ENCODE measurements at regions not wholly inside any gene's neighbourhood (a gene's known extent, or its start where the extent isn't known, plus 50 kb on each side); places are given as distances from the start of the nearest gene placed in this dataset.

DNA sequence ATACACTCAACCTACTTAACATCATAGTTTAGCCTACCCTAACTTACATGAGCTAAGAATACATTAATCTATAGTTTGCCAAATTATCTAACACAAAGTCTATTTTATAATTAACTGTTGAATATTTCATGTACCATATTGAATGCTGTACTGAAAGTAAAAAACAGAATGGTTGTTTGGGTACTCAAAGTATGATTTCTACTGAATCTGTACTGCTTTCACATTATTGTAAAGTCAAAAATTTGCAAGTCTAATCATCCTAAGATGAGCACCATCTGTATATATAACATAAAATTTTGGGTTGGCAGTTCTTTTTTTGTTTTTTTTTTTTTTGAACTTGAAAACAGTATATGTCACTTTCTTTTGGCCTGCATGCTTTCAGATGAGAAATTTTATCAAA is 1212.6 kb downstream of the SLITRK5 start:
- Mint-ChIP-seq H3K4me3 (no peak overlapping the region), H3K27me3 (ENCODE audit: low read depth) (no peaks in the 10 kb centered on the region), H3K27ac (no peak overlapping the region), H3K9me3 (peaks cover 2 to 7% of the 10 kb centered on the region in 2 donors), H3K4me1 (ENCODE audit: low read depth) (no peaks in the 10 kb centered on the region), H3K36me3 (ENCODE audit: insufficient read depth in 2 of 2) (peaks cover 0 to 3% of the 10 kb centered on the region in 2 donors)
- no peak for DNase-seq
- ATAC-seq (replicated peaks in 1 of 2): no peak

- H3K27ac Mint-ChIP-seq: no peak overlapping the region
- no peaks in the 10 kb centered on the region for H3K4me1 Mint-ChIP-seq (ENCODE audit: low read depth)
- no peaks in the 10 kb centered on the region for H3K36me3 Mint-ChIP-seq (ENCODE audit: insufficient read depth in 2 of 2)
- H3K9me3 Mint-ChIP-seq: peaks cover 0 to 4% of the 10 kb centered on the region in 2 donors
- DNase-seq (no peak), ATAC-seq (replicated peaks in 1 of 2) (no peak)
- H3K4me3 Mint-ChIP-seq: no peak overlapping the region
- H3K27me3 Mint-ChIP-seq (ENCODE audit: low read depth): no peaks in the 10 kb centered on the region
These were observed 1216.0 kb downstream of the SLITRK5 start for GRCh38 chr13:88887045-88887662.

DNA sequence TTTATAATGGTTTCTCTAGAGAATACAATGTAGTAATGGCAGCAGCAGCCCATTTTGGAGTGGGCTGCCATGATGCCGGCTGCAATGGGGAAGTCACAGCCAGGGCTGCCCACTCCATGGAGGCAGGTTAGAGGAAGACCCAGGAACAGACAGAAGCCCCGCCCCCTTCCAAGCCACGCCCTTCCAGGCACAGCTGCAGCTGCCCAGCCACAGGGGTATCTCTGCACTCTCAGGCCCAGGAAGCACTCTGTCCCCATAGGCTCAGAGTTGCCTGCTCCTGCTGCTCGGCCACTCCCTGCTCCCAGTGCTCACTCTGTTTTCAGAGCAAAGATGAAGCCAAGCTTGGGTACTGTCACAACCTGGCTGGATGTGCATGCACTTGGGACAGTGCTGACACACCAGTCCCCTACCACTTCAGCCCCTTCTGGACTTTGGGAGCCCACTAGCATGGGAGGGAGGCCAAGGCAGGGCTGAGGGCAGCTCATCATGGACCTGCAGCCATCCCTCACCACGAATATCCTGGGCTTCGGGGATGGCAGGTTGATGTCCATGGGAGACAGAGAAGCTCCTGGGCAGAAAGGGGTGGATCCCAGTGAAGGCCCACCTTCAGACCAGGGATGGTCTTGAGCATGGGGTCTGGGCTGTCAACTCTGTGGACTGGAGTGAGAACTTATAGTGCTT is 1224.2 kb downstream of the SLITRK5 start:
- no peak overlapping the region for H3K4me3 Mint-ChIP-seq
- DNase-seq (no peak), ATAC-seq (replicated peaks in 1 of 2) (no peak)
- no peaks in the 10 kb centered on the region for H3K27me3 Mint-ChIP-seq (ENCODE audit: low read depth)
- no peak overlapping the region for H3K27ac Mint-ChIP-seq
- H3K4me1 Mint-ChIP-seq (ENCODE audit: low read depth): no peaks in the 10 kb centered on the region
- peaks cover 0 to 2% of the 10 kb centered on the region in 2 donors for H3K36me3 Mint-ChIP-seq (ENCODE audit: insufficient read depth in 2 of 2)
- H3K9me3 Mint-ChIP-seq: peaks cover 6 to 7% of the 10 kb centered on the region in 2 donors

GRCh38 chr13:88896466-88896865 is 1225.3 kb downstream of the SLITRK5 start:
- H3K27ac Mint-ChIP-seq: no peak overlapping the region
- H3K9me3 Mint-ChIP-seq: peaks cover 6 to 7% of the 10 kb centered on the region in 2 donors
- no peak overlapping the region for H3K4me3 Mint-ChIP-seq
- peaks cover 0 to 2% of the 10 kb centered on the region in 2 donors for H3K36me3 Mint-ChIP-seq (ENCODE audit: insufficient read depth in 2 of 2)
- DNase-seq (no peak), ATAC-seq (replicated peaks in 1 of 2) (no peak)
- H3K27me3 Mint-ChIP-seq (ENCODE audit: low read depth): no peaks in the 10 kb centered on the region
- H3K4me1 Mint-ChIP-seq (ENCODE audit: low read depth): no peaks in the 10 kb centered on the region

DNA sequence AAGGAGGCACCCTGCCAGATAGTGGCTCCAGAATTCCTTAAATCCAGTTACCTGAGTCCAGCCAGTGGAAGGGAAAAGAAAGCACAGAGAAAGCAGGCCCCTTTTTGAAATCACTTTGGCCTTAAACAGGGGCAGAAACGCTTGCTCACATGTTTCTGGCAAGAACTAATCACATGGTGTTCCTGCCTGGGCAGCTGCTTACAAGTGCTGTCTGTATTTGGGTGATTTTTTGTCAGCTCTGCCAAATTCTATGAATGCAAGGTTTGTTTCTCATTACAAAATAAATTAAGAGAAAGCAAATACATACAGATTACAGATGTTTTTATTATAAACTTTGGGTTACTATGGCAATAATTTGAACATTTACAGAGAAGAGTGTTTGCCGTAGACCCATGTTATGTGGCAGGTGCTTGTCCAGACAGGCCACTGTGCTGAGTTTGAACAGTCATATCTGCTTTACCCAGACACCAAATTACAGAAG is 1237.8 kb downstream of the SLITRK5 start:
- peaks cover under 1 to 3% of the 10 kb centered on the region in 2 donors for H3K9me3 Mint-ChIP-seq
- DNase-seq: no peak
- H3K4me3 Mint-ChIP-seq: no peak overlapping the region
- H3K36me3 Mint-ChIP-seq (ENCODE audit: insufficient read depth in 2 of 2): no peaks in the 10 kb centered on the region
- H3K4me1 Mint-ChIP-seq (ENCODE audit: low read depth): no peaks in the 10 kb centered on the region
- no peaks in the 10 kb centered on the region for H3K27me3 Mint-ChIP-seq (ENCODE audit: low read depth)
- H3K27ac Mint-ChIP-seq: no peak overlapping the region
- ATAC-seq (replicated peaks in 1 of 2): no peak

DNA sequence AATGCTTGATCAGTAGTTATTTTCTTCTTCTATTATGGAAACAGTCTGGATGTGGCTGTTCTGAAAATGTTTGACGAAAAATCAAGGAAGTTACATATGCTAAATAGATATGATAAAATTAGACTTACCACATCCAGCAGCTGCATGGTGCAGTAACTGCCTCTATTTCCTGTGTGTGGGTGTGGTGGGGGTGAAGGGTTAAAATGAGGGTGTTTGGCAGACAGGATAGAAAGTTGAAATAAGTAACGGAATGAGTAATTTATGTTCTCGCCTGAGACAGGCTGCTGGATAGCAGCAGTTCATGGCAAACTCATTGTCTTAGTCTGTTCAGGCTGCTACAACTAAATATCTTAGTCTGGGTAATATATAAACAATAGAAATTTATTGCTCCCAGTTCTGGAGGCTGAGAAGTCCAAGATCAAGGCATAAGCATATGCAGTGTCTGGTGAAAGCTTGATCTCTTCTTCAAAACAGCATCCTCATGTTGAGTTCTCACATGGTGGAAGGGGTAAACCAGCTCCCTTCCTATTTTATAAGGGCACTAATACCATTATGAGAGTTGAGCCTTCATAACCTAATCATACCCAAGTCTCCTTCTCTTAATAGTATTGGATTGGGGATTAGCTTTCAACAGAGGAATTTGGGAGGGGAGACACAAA is 1248.9 kb downstream of the SLITRK5 start:
- ATAC-seq (replicated peaks in 1 of 2) (peak; percentile 67 to 76), DNase-seq (peak; percentile 1 to 11)
- Mint-ChIP-seq H3K36me3 (ENCODE audit: insufficient read depth in 2 of 2) (no peaks in the 10 kb centered on the region), H3K4me1 (ENCODE audit: low read depth) (peaks cover 10% of the 10 kb centered on the region), H3K4me3 (no peak overlapping the region), H3K27ac (no peak overlapping the region), H3K9me3 (peaks cover 3 to 6% of the 10 kb centered on the region in 2 donors), H3K27me3 (ENCODE audit: low read depth) (no peaks in the 10 kb centered on the region)

DNA sequence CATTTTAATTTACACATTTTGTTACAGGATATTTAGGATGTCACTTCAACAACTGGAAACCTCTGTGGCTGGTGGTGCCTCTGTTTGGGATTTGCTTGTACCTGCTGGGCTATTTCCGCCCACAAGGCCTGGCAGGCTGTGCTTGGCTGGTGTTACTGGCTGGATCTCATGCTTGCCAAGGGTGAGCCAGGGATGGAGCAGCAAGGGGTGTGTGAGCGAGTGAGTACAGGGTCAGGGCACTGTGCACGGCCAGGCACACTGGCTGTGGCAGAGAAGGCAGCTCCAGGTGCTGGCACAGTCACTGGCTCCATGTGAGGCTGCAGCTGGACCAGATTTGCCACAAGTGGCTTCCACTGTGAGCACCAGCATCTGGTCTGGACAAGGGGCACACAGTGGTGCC is 1254.8 kb downstream of the SLITRK5 start:
- H3K27ac Mint-ChIP-seq: no peak overlapping the region
- DNase-seq (no peak), ATAC-seq (replicated peaks in 1 of 2) (no peak)
- peaks cover 0 to 2% of the 10 kb centered on the region in 2 donors for H3K9me3 Mint-ChIP-seq
- H3K4me3 Mint-ChIP-seq: no peak overlapping the region
- no peaks in the 10 kb centered on the region for H3K27me3 Mint-ChIP-seq (ENCODE audit: low read depth)
- H3K4me1 Mint-ChIP-seq (ENCODE audit: low read depth): no peaks in the 10 kb centered on the region
- no peaks in the 10 kb centered on the region for H3K36me3 Mint-ChIP-seq (ENCODE audit: insufficient read depth in 2 of 2)

DNA sequence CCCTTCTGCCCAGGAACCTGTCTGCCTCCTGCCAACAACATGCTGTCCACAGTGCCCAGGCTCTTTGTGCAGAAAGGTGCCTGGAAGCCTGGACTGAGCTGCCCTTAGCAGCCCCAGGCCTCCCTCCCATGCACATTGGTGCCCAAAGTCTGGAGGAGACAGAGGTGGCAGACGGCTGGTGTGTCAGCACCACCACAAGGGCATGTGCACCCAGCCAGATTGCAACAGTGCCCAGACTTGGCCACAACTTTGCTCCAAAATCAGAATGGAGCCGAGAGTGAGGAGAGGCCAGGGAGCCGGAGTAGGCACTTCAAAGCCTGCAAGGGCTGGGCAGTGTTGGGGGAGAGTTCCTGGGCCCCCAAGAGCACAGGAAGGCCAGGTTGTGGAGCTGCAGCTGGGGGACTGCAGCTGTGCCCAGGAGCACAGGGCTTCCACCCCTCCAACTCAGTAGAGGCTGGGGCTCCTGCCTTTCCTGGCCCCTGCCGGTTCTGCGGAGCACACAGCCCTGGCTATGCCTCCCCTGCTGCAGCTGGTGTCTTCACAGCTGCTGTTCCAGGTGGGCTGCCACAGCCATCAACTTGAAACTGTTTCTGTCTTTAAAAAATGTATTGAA is 1255.8 kb downstream of the SLITRK5 start:
- Mint-ChIP-seq H3K36me3 (ENCODE audit: insufficient read depth in 2 of 2) (no peaks in the 10 kb centered on the region), H3K9me3 (no peaks in the 10 kb centered on the region), H3K27ac (no peak overlapping the region), H3K27me3 (ENCODE audit: low read depth) (no peaks in the 10 kb centered on the region), H3K4me1 (ENCODE audit: low read depth) (no peaks in the 10 kb centered on the region), H3K4me3 (no peak overlapping the region)
- DNase-seq: no peak
- no peak for ATAC-seq (replicated peaks in 1 of 2)

GRCh38 chr13:88932950-88933349 is 1261.8 kb downstream of the SLITRK5 start:
- H3K4me3 Mint-ChIP-seq: no peak overlapping the region
- no peaks in the 10 kb centered on the region for H3K27me3 Mint-ChIP-seq (ENCODE audit: low read depth)
- no peak for DNase-seq
- no peak for ATAC-seq (replicated peaks in 1 of 2)
- H3K4me1 Mint-ChIP-seq (ENCODE audit: low read depth): no peaks in the 10 kb centered on the region
- H3K9me3 Mint-ChIP-seq: no peaks in the 10 kb centered on the region
- no peak overlapping the region for H3K27ac Mint-ChIP-seq
- H3K36me3 Mint-ChIP-seq (ENCODE audit: insufficient read depth in 2 of 2): no peaks in the 10 kb centered on the region

DNA sequence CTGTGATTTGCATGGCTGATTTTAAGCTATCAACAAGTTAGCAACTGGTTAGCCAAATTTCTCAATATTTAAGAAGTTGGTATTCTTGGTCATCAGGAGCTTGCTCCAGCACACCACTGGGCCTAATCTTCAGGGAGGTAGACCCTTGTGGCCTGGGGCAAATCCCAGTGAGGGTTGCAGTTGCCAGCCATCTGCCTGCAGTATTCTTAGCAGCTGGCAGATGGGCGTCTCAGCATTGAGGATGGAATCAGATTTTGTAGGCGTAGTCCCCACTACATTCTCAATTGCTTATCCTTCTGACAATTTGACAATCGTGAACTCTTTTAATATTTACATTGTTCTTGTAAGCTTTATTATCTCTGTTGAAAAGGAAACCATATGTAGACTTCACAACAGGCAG is 1266.2 kb downstream of the SLITRK5 start:
- ATAC-seq (replicated peaks in 1 of 2): no peak
- Mint-ChIP-seq H3K36me3 (ENCODE audit: insufficient read depth in 2 of 2) (no peaks in the 10 kb centered on the region), H3K4me1 (ENCODE audit: low read depth) (no peaks in the 10 kb centered on the region), H3K4me3 (no peak overlapping the region), H3K27ac (no peak overlapping the region), H3K27me3 (ENCODE audit: low read depth) (no peaks in the 10 kb centered on the region), H3K9me3 (no peaks in the 10 kb centered on the region)
- DNase-seq: no peak

- H3K4me3 Mint-ChIP-seq: no peak overlapping the region
- DNase-seq (no peak), ATAC-seq (replicated peaks in 1 of 2) (no peak)
- H3K36me3 Mint-ChIP-seq (ENCODE audit: insufficient read depth in 2 of 2): no peaks in the 10 kb centered on the region
- H3K4me1 Mint-ChIP-seq (ENCODE audit: low read depth): no peaks in the 10 kb centered on the region
- no peaks in the 10 kb centered on the region for H3K27me3 Mint-ChIP-seq (ENCODE audit: low read depth)
- no peak overlapping the region for H3K27ac Mint-ChIP-seq
- peaks cover 0 to 3% of the 10 kb centered on the region in 2 donors for H3K9me3 Mint-ChIP-seq
These were observed 1274.6 kb downstream of the SLITRK5 start for GRCh38 chr13:88945793-88946192.

DNA sequence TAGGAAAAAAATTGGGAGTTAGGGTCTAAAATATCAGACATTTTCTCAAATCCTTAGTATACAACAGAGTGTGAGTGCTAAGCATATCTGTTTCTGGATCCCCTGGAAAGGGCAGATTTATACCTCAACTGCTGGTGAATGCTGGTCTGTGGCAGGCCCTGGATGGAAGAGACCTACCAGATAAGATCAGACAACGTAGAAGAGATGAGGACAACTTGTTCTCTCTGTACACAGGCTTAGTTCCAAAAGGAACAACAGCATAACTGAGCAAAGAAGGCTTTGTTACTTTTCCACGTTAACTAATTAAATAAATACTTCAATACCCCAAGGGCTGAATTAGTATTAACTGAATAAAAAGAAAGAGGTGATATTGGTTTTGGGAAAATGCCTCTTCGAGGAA is 1277.3 kb downstream of the SLITRK5 start:
- H3K4me1 Mint-ChIP-seq (ENCODE audit: low read depth): no peaks in the 10 kb centered on the region

DNA sequence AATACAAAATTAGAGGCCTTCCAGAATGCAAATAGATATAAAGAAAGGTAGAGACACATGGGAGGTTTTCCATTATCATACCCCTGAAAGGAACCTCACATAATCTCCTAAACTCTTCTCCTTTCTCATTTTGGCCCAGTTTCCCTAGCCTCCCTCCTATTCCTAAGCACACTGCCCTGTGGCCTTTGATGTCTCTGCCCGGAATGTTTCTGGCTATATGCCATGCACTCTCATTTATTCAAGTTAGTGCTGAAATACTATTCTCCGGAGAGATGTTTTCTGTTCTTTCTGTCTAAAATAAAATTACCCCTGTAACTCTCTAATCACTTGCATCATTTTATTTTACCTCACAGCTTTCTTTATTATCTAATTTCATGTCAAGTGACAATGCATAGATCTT is 1287.7 kb downstream of the SLITRK5 start:
- Mint-ChIP-seq H3K27me3 (ENCODE audit: low read depth) (no peaks in the 10 kb centered on the region), H3K9me3 (peaks cover 5 to 11% of the 10 kb centered on the region in 2 donors), H3K27ac (no peak overlapping the region), H3K36me3 (ENCODE audit: insufficient read depth in 2 of 2) (peaks cover 0 to 1% of the 10 kb centered on the region in 2 donors), H3K4me3 (no peak overlapping the region), H3K4me1 (ENCODE audit: low read depth) (no peaks in the 10 kb centered on the region)
- ATAC-seq (replicated peaks in 1 of 2) (no peak), DNase-seq (no peak)

More for the DNA sequence above, 1277.3 kb downstream of the SLITRK5 start:
- H3K9me3 Mint-ChIP-seq: peaks cover 0 to 6% of the 10 kb centered on the region in 2 donors
- DNase-seq: no peak
- no peaks in the 10 kb centered on the region for H3K36me3 Mint-ChIP-seq (ENCODE audit: insufficient read depth in 2 of 2)
- no peak overlapping the region for H3K27ac Mint-ChIP-seq
- no peaks in the 10 kb centered on the region for H3K27me3 Mint-ChIP-seq (ENCODE audit: low read depth)
- no peak overlapping the region for H3K4me3 Mint-ChIP-seq
- no peak for ATAC-seq (replicated peaks in 1 of 2)
